Aorta (tissue), 5 donors: ENCODE measurements at regions not wholly inside any gene's neighbourhood (a gene's known extent, or its start where the extent isn't known, plus 50 kb on each side); places are given as distances from the start of the nearest gene placed in this dataset.

Source experiments
- ATAC-seq: fragments of 200-7000 bp; cut with Tn5 transposase; one replicate; pipeline ENCODE4 v1.9.1; 2022; ENCODE audit warnings: moderate library complexity; ENCODE audit not compliant: low FRiP score
- DNase-seq, 2 donors: peaks; one replicate each; pipeline ENCODE4 v3.0.0-alpha.2; 2020
- H3K27ac ChIP-seq, 2 donors: one replicate each; pipeline ENCODE4 v1.5.1; 2013; ENCODE audit warnings: low read length in 2 of 2, mild to moderate bottlenecking in 2 of 2, moderate library complexity in 2 of 2, control low read depth in 1 of 2, inconsistent platforms in 1 of 2, low read depth in 1 of 2
- H3K27me3 ChIP-seq, 2 donors: one replicate each; pipeline ENCODE4 v1.6.1; 2013; ENCODE audit warnings: control low read depth in 1 of 2, low read length in 1 of 2, mild to moderate bottlenecking in 1 of 2, moderate library complexity in 1 of 2; ENCODE audit not compliant: insufficient read depth in 2 of 2, control insufficient read depth in 1 of 2
- H3K36me3 ChIP-seq, 2 donors: one replicate each; pipeline ENCODE4 v1.6.1; 2013; ENCODE audit warnings: control low read depth in 1 of 2, low read length in 1 of 2, mild to moderate bottlenecking in 1 of 2; ENCODE audit not compliant: insufficient read depth in 2 of 2, control insufficient read depth in 1 of 2
- H3K4me1 ChIP-seq, 2 donors: one replicate each; pipeline ENCODE4 v1.6.1; 2013; ENCODE audit warnings: low read length in 2 of 2, control low read depth in 1 of 2, mild to moderate bottlenecking in 1 of 2, moderate library complexity in 1 of 2; ENCODE audit not compliant: insufficient read depth in 2 of 2, control insufficient read depth in 1 of 2
- H3K4me3 ChIP-seq, 2 donors: one replicate each; pipeline ENCODE4 v1.5.1; 2013; ENCODE audit warnings: low read length in 2 of 2, control low read depth in 1 of 2, mild to moderate bottlenecking in 1 of 2
- H3K9me3 ChIP-seq: one replicate; pipeline ENCODE4 v1.6.1; 2013; ENCODE audit warnings: mild to moderate bottlenecking, low read length; ENCODE audit not compliant: control insufficient read depth
- WGBS, 2 donors: extraction: QIAGEN DNeasy Blood & Tissue Kit; methylation state at CpG; one replicate each; pipeline ENCODE4 v1.1.7; 2013; 5-methylcytosine and 5-hydroxymethylcytosine counted together
- intact Hi-C, 2 donors: fragments of 100-400 bp; cut with DNase I; formaldehyde crosslinking; loops; one replicate each; pipeline versions ENCODE4 v1.14.2 to v1.15.0; 2022
- donor health status: healthy with polysubstance abuse.
- donor health status: Bipolar disorder and iron deficiency.
- donor health status: DM: no; HTN: no; CAD: no.
- donor health status: DM: no; HTN: no; CAD: no.
- donor health status: DM: yes; HTN: yes; CAD: no.

GRCh38 chrX:150253959-150254620, 109.0 kb upstream of the MAMLD1 start:
- DNase-seq, result no peak

GRCh38 chrX:150254909-150255308, 108.2 kb upstream of the MAMLD1 start:
- no peak for ATAC-seq
- WGBS, 2 donors, result 74 to 97% methylated on average over 3 of the region's 3 CpGs
- no peak overlapping the region for H3K4me3 ChIP-seq
- no peak overlapping the region for H3K27ac ChIP-seq
- H3K4me1 ChIP-seq, result peaks cover 3 to 6% of the 10 kb centered on the region in 2 donors
- H3K9me3 ChIP-seq, result no peaks in the 10 kb centered on the region
- intact Hi-C loops, result no loop called here
- DNase-seq, result no peak
- H3K36me3 ChIP-seq, result no peaks in the 10 kb centered on the region
- H3K27me3 ChIP-seq, result no peaks in the 10 kb centered on the region

More at GRCh38 chrX:150253959-150254620, 109.0 kb upstream of the MAMLD1 start:
- peaks cover 3% of the 10 kb centered on the region in 2 donors for H3K4me1 ChIP-seq
- no peaks in the 10 kb centered on the region for H3K36me3 ChIP-seq
- WGBS, 2 donors, result 74 to 88% methylated on average over 7 of the region's 7 CpGs
- no peaks in the 10 kb centered on the region for H3K27me3 ChIP-seq
- H3K9me3 ChIP-seq, result no peaks in the 10 kb centered on the region
- peak; percentile 29 for ATAC-seq
- intact Hi-C loops, result no loop called here
- no peak overlapping the region for H3K4me3 ChIP-seq
- H3K27ac ChIP-seq, result no peak overlapping the region

GRCh38 chrX:150255441-150256296, 107.4 kb upstream of the MAMLD1 start:
- ATAC-seq (no peak), DNase-seq (no peak)
- Histone ChIP-seq H3K27me3 (no peaks in the 10 kb centered on the region), H3K4me1 (peaks cover 3 to 6% of the 10 kb centered on the region in 2 donors), H3K27ac (no peak overlapping the region), H3K9me3 (no peaks in the 10 kb centered on the region), H3K4me3 (no peak overlapping the region), H3K36me3 (no peaks in the 10 kb centered on the region)
- 73 to 91% methylated on average over 9 of the region's 9 CpGs for WGBS, 2 donors
- intact Hi-C loops, result no loop called here

GRCh38 chrX:150256297-150256650, 106.8 kb upstream of the MAMLD1 start:
- no peak overlapping the region for H3K27ac ChIP-seq
- no peaks in the 10 kb centered on the region for H3K9me3 ChIP-seq
- no peaks in the 10 kb centered on the region for H3K36me3 ChIP-seq
- WGBS, 2 donors, result 93 to 94% methylated on average over 2 of the region's 2 CpGs
- no peak for ATAC-seq
- H3K4me3 ChIP-seq, result no peak overlapping the region
- H3K4me1 ChIP-seq, result peaks cover 3 to 6% of the 10 kb centered on the region in 2 donors
- DNase-seq, result no peak
- intact Hi-C loops, result no loop called here
- H3K27me3 ChIP-seq, result no peaks in the 10 kb centered on the region

- 77 to 89% methylated on average over 1 of the region's 1 CpG for WGBS, 2 donors
- Histone ChIP-seq H3K27me3 (no peaks in the 10 kb centered on the region), H3K36me3 (no peaks in the 10 kb centered on the region), H3K27ac (peak overlapping the region in 1 of 2 donors; percentile 9), H3K4me3 (no peak overlapping the region), H3K9me3 (no peaks in the 10 kb centered on the region), H3K4me1 (peaks cover 3 to 6% of the 10 kb centered on the region in 2 donors)
- DNase-seq (no peak), ATAC-seq (no peak)
- intact Hi-C loops, result no loop called here
These were observed 105.6 kb upstream of the MAMLD1 start for GRCh38 chrX:150257353-150258175.

GRCh38 chrX:150258176-150258425, 105.0 kb upstream of the MAMLD1 start:
- H3K9me3 ChIP-seq, result no peaks in the 10 kb centered on the region
- H3K27me3 ChIP-seq, result no peaks in the 10 kb centered on the region
- peaks cover 3 to 6% of the 10 kb centered on the region in 2 donors for H3K4me1 ChIP-seq
- ATAC-seq (no peak), DNase-seq (no peak)
- H3K4me3 ChIP-seq, result no peak overlapping the region
- H3K36me3 ChIP-seq, result no peaks in the 10 kb centered on the region
- 90 to 94% methylated on average over 1 of the region's 1 CpG for WGBS, 2 donors
- intact Hi-C loops, result no loop called here
- H3K27ac ChIP-seq, result peak overlapping the region in 1 of 2 donors; percentile 9

GRCh38 chrX:150258463-150259430, 104.4 kb upstream of the MAMLD1 start:
- DNase-seq, result no peak

GRCh38 chrX:150262456-150262855, 100.7 kb upstream of the MAMLD1 start:
- no peaks in the 10 kb centered on the region for H3K27me3 ChIP-seq
- intact Hi-C loops, result no loop called here
- H3K9me3 ChIP-seq, result no peaks in the 10 kb centered on the region
- H3K4me1 ChIP-seq, result peaks cover 3 to 6% of the 10 kb centered on the region in 2 donors
- 60 to 89% methylated on average over 3 of the region's 3 CpGs for WGBS, 2 donors
- no peak overlapping the region for H3K4me3 ChIP-seq
- no peak for DNase-seq
- ATAC-seq, result no peak
- H3K36me3 ChIP-seq, result no peaks in the 10 kb centered on the region
- H3K27ac ChIP-seq, result no peak overlapping the region

More at GRCh38 chrX:150258463-150259430, 104.4 kb upstream of the MAMLD1 start:
- peaks cover 3 to 6% of the 10 kb centered on the region in 2 donors for H3K4me1 ChIP-seq
- H3K9me3 ChIP-seq, result no peaks in the 10 kb centered on the region
- no peak overlapping the region for H3K4me3 ChIP-seq
- H3K27me3 ChIP-seq, result no peaks in the 10 kb centered on the region
- 70 to 74% methylated on average over 11 of the region's 11 CpGs for WGBS, 2 donors
- H3K27ac ChIP-seq, result no peak overlapping the region
- H3K36me3 ChIP-seq, result no peaks in the 10 kb centered on the region
- ATAC-seq, result no peak
- intact Hi-C loops, result no loop called here
